Effector memory CD8-positive, alpha-beta T cell (primary cell): ENCODE measurements at regions not wholly inside any gene's neighbourhood (a gene's known extent, or its start where the extent isn't known, plus 50 kb on each side); places are given as distances from the start of the nearest gene placed in this dataset.
"Not testable (repeated sequence)": the region's sequence is repeated elsewhere in the genome, so short reads cannot be mapped to it uniquely, and the experiment has no call there.

ENCODE experiments used
- ATAC-seq: fragments of 150-1000 bp; cut with Tn5 transposase; replicated peaks from 2 replicates; pipeline ENCODE4 v1.10.0; 2021; ENCODE audit warnings: mild to moderate bottlenecking, moderate library complexity
- DNase-seq, 3 experiments: peaks; one replicate each; pipeline ENCODE4 v3.0.0; 2021
- H3K27ac Mint-ChIP-seq, 2 donors: one replicate each; pipeline ENCODE4 v1.8.0; 2022; ENCODE audit warnings: mild to moderate bottlenecking in 2 of 2, mixed read lengths in 2 of 2, moderate library complexity in 2 of 2
- H3K27me3 Mint-ChIP-seq, 2 donors: one replicate each; pipeline ENCODE4 v1.8.0; 2022; ENCODE audit warnings: mixed read lengths in 2 of 2
- H3K36me3 Mint-ChIP-seq: one replicate; pipeline ENCODE4 v1.8.0; 2022; ENCODE audit warnings: mild to moderate bottlenecking, moderate library complexity, mixed read lengths; ENCODE audit not compliant: insufficient read depth
- H3K4me1 Mint-ChIP-seq, 2 donors: one replicate each; pipeline ENCODE4 v1.8.0; 2022; ENCODE audit warnings: low read depth in 2 of 2, mixed read lengths in 2 of 2
- H3K4me3 Mint-ChIP-seq, 2 donors: one replicate each; pipeline ENCODE4 v1.8.0; 2022; ENCODE audit warnings: mild to moderate bottlenecking in 2 of 2, mixed read lengths in 2 of 2, moderate library complexity in 2 of 2
- H3K9me3 Mint-ChIP-seq, 2 donors: one replicate each; pipeline ENCODE4 v1.8.0; 2022; ENCODE audit warnings: mixed read lengths in 2 of 2

- Mint-ChIP-seq H3K4me1 (no peaks in the 10 kb centered on the region), H3K27ac (no peak overlapping the region), H3K9me3 (peaks cover 0 to 2% of the 10 kb centered on the region in 2 donors), H3K4me3 (no peak overlapping the region), H3K27me3 (no peaks in the 10 kb centered on the region), H3K36me3 (no peaks in the 10 kb centered on the region)
- no peak for DNase-seq
- no peak for ATAC-seq
Measured at GRCh38 chr1:73899311-73899710, 298.7 kb downstream of the LRRIQ3 start.

- DNase-seq (no peak), ATAC-seq (no peak)
- no peaks in the 10 kb centered on the region for H3K27me3 Mint-ChIP-seq
- no peaks in the 10 kb centered on the region for H3K36me3 Mint-ChIP-seq
- no peaks in the 10 kb centered on the region for H3K4me1 Mint-ChIP-seq
- peaks cover 0 to 1% of the 10 kb centered on the region in 2 donors for H3K9me3 Mint-ChIP-seq
- H3K27ac Mint-ChIP-seq: no peak overlapping the region
- H3K4me3 Mint-ChIP-seq: no peak overlapping the region
Measured at GRCh38 chr1:73898540-73898939, 299.4 kb downstream of the LRRIQ3 start.

GRCh38 chr1:73887412-73887811 lies 310.6 kb downstream of the LRRIQ3 start:
- Mint-ChIP-seq H3K36me3 (peaks cover 3% of the 10 kb centered on the region), H3K27me3 (no peaks in the 10 kb centered on the region), H3K4me1 (no peaks in the 10 kb centered on the region), H3K9me3 (peaks cover 0 to 1% of the 10 kb centered on the region in 2 donors), H3K27ac (no peak overlapping the region), H3K4me3 (no peak overlapping the region)
- ATAC-seq: no peak
- no peak for DNase-seq

DNA sequence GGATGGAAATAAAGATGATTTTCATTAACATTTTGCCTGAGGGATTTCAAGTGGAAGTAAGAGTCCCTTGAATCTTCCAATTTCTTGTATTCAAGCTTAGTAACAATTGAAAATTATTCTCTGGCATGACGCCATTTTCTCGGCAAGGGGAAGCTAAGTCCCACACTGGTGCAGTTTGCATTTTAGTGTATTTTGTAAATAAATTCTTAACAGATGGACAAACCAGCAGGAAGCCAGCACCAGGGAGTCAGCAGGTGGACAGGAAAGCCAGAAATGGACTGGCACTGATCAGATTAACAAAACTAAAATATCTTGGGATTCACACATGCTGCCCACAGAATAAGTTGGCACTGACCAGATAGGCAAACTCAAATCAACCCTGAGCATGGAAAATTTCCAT lies 311.3 kb downstream of the LRRIQ3 start:
- peaks cover 0 to 1% of the 10 kb centered on the region in 2 donors for H3K9me3 Mint-ChIP-seq
- DNase-seq: no peak
- H3K4me1 Mint-ChIP-seq: no peaks in the 10 kb centered on the region
- no peak for ATAC-seq
- peaks cover 3% of the 10 kb centered on the region for H3K36me3 Mint-ChIP-seq
- no peak overlapping the region for H3K4me3 Mint-ChIP-seq
- no peaks in the 10 kb centered on the region for H3K27me3 Mint-ChIP-seq
- H3K27ac Mint-ChIP-seq: no peak overlapping the region

- DNase-seq (no peak), ATAC-seq (no peak)
- no peaks in the 10 kb centered on the region for H3K36me3 Mint-ChIP-seq
- peaks cover 2 to 4% of the 10 kb centered on the region in 2 donors for H3K9me3 Mint-ChIP-seq
- no peak overlapping the region for H3K27ac Mint-ChIP-seq
- H3K4me3 Mint-ChIP-seq: no peak overlapping the region
- H3K27me3 Mint-ChIP-seq: no peaks in the 10 kb centered on the region
- no peaks in the 10 kb centered on the region for H3K4me1 Mint-ChIP-seq
Measured at GRCh38 chr1:73874806-73875205, 323.2 kb downstream of the LRRIQ3 start.

- ATAC-seq: no peak
- no peak for DNase-seq
- Mint-ChIP-seq H3K9me3 (peaks cover 0 to 4% of the 10 kb centered on the region in 2 donors), H3K27ac (no peak overlapping the region), H3K4me1 (no peaks in the 10 kb centered on the region), H3K36me3 (no peaks in the 10 kb centered on the region), H3K27me3 (no peaks in the 10 kb centered on the region), H3K4me3 (no peak overlapping the region)
Measured at GRCh38 chr1:73868810-73869336, 329.1 kb downstream of the LRRIQ3 start.

DNA sequence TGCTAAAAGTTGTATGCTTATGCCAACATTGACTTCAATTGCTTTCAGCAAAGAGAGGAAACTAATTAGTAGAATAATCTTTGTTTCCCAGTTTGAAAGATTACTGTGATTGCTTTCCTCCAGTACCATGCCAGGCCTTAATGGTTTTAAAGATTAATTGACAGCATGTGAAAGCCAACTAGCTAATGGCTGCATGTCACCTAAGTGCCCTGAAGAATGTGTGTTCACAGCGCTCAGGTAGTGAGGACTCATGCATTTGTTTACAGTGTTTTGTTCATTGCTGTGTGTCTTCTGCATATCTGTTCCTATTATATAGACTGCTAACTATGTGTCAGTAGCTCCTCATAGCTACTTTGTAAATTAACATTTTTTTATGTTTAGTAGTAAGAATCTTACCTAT lies 335.6 kb downstream of the LRRIQ3 start:
- H3K4me3 Mint-ChIP-seq: no peak overlapping the region
- DNase-seq: no peak
- no peaks in the 10 kb centered on the region for H3K36me3 Mint-ChIP-seq
- H3K9me3 Mint-ChIP-seq: peaks cover 4 to 6% of the 10 kb centered on the region in 2 donors
- no peak for ATAC-seq
- no peaks in the 10 kb centered on the region for H3K4me1 Mint-ChIP-seq
- H3K27me3 Mint-ChIP-seq: no peaks in the 10 kb centered on the region
- no peak overlapping the region for H3K27ac Mint-ChIP-seq

DNA sequence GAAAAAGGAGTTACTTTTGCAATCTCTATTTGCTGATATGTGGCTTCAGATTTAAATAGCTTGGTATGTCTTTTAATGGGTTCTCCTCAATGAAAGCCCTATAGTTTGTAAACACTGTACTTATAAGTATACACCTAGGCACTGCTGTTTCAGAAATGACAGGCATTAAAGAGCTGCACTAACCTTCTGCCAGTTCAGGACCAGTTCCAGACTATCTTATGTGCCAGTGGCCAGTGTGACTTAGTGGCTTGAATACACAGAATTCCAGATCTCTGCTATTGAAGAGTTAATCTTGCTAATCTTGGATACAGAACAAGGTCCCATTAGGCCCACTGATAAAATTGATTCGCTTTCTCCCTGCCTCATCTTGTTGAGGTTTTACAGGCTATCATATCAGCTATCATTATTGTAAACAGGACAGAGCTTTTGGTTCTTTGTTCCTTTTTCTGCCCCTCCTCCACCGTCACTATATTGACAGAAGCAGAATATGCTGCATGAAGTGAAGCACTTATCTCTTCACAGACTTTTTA lies 337.5 kb downstream of the LRRIQ3 start:
- no peak overlapping the region for H3K4me3 Mint-ChIP-seq
- H3K36me3 Mint-ChIP-seq: no peaks in the 10 kb centered on the region
- peaks cover 4 to 6% of the 10 kb centered on the region in 2 donors for H3K9me3 Mint-ChIP-seq
- DNase-seq (no peak), ATAC-seq (no peak)
- no peaks in the 10 kb centered on the region for H3K4me1 Mint-ChIP-seq
- no peak overlapping the region for H3K27ac Mint-ChIP-seq
- no peaks in the 10 kb centered on the region for H3K27me3 Mint-ChIP-seq

- no peak for ATAC-seq
- no peak overlapping the region for H3K4me3 Mint-ChIP-seq
- no peak overlapping the region for H3K27ac Mint-ChIP-seq
- DNase-seq: no peak
- no peaks in the 10 kb centered on the region for H3K27me3 Mint-ChIP-seq
- H3K36me3 Mint-ChIP-seq: no peaks in the 10 kb centered on the region
- no peaks in the 10 kb centered on the region for H3K4me1 Mint-ChIP-seq
- H3K9me3 Mint-ChIP-seq: peaks cover 2 to 6% of the 10 kb centered on the region in 2 donors
Measured at GRCh38 chr1:73859227-73859626, 338.7 kb downstream of the LRRIQ3 start.

- no peak for DNase-seq
- ATAC-seq: no peak
- Mint-ChIP-seq H3K4me1 (no peaks in the 10 kb centered on the region), H3K27me3 (no peaks in the 10 kb centered on the region), H3K4me3 (no peak overlapping the region), H3K9me3 (peaks cover 0 to 6% of the 10 kb centered on the region in 2 donors), H3K36me3 (no peaks in the 10 kb centered on the region), H3K27ac (no peak overlapping the region)
Measured at GRCh38 chr1:73854527-73854926, 343.4 kb downstream of the LRRIQ3 start.

DNA sequence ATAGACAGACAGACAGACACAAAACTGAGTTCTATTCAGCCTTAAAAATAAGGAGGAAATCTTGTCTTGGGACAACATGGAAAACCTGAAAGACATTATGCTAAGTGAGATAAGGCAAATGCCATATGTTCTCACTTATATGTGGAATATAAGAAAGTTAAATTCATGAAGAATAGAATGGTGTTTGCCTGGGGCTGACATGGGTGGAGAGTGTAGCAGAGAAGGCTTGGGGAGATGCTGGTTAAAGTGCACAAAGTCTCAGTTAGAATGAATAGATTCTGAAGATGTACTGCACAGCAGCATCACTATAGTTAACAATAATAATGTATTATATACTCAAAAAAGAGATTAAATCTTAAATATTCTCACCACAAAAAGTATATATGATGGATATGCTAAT lies 355.5 kb downstream of the LRRIQ3 start:
- ATAC-seq (no peak), DNase-seq (no peak)
- Mint-ChIP-seq H3K27ac (no peak overlapping the region), H3K4me1 (no peaks in the 10 kb centered on the region), H3K4me3 (no peak overlapping the region), H3K9me3 (no peaks in the 10 kb centered on the region), H3K27me3 (no peaks in the 10 kb centered on the region), H3K36me3 (no peaks in the 10 kb centered on the region)

DNA sequence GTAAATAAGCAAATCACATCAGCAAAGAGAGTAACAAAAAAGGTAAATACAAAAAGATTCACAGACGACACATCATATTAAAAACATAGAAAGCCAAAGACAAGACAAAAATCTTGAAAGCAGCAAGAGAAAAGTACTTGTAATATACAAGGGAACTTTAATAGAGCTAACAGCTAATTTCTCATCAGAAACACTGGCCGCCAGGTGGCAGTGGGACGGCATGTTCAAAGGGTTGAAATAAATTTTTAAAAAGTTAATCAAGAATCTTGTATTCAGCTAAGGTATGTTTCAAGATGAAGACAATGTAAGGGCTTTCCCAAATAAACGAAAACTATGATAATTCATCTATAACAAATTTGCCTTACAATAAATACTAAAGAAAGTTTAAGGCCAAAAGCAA lies 358.1 kb downstream of the LRRIQ3 start:
- Mint-ChIP-seq H3K4me1 (no peaks in the 10 kb centered on the region), H3K9me3 (peaks cover 0 to 2% of the 10 kb centered on the region in 2 donors), H3K27ac (no peak overlapping the region), H3K36me3 (no peaks in the 10 kb centered on the region), H3K4me3 (no peak overlapping the region), H3K27me3 (no peaks in the 10 kb centered on the region)
- DNase-seq: no peak
- no peak for ATAC-seq

- H3K36me3 Mint-ChIP-seq: peaks cover 3% of the 10 kb centered on the region
- H3K4me1 Mint-ChIP-seq: no peaks in the 10 kb centered on the region
- H3K9me3 Mint-ChIP-seq: peaks cover 0 to 3% of the 10 kb centered on the region in 2 donors
- ATAC-seq (no peak), DNase-seq (no peak)
- H3K4me3 Mint-ChIP-seq: no peak overlapping the region
- H3K27me3 Mint-ChIP-seq: no peaks in the 10 kb centered on the region
- no peak overlapping the region for H3K27ac Mint-ChIP-seq
Measured at GRCh38 chr1:73832276-73833181, 365.4 kb downstream of the LRRIQ3 start.

DNA sequence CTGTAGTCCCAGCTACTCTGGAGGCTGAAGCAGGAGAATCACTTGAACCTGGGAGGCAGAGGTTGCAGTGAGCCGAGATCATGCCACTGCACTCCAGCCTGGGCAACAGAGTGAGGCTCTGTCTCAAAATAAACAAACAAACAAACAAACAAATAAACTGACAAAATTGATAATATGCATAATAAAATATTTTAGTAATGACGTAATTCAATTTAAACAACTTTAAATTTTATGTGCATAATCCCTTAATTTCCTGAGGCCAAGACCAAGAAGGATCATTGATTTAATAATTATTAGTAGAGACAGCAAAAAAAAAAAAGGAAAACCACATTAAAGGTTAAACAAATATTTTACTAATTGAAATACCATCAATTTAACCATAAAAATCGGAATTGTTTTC lies 370.7 kb downstream of the LRRIQ3 start:
- DNase-seq, ATAC-seq, H3K4me3 Mint-ChIP-seq, H3K27me3 Mint-ChIP-seq, H3K4me1 Mint-ChIP-seq, H3K27ac Mint-ChIP-seq, H3K36me3 Mint-ChIP-seq, H3K9me3 Mint-ChIP-seq: not testable (repeated sequence)
